Activated naive CD8-positive, alpha-beta T cell treated with anti-CD3 and anti-CD28 coated beads for 36 hours (primary cell): ENCODE measurements at regions not wholly inside any gene's neighbourhood (a gene's known extent, or its start where the extent isn't known, plus 50 kb on each side); places are given as distances from the start of the nearest gene placed in this dataset.

Source experiments
- DNase-seq: peaks from one replicate; pipeline ENCODE4 v3.0.0; 2021
- H3K27ac Mint-ChIP-seq: one replicate; pipeline ENCODE4 v1.8.0; 2022; ENCODE audit warnings: mild to moderate bottlenecking, moderate library complexity, mixed read lengths
- H3K27me3 Mint-ChIP-seq: one replicate; pipeline ENCODE4 v1.8.0; 2022; ENCODE audit warnings: mild to moderate bottlenecking, mixed read lengths
- H3K36me3 Mint-ChIP-seq: one replicate; pipeline ENCODE4 v1.8.0; 2021; ENCODE audit warnings: mild to moderate bottlenecking, mixed read lengths
- H3K4me1 Mint-ChIP-seq: one replicate; pipeline ENCODE4 v1.8.0; 2021; ENCODE audit warnings: mixed read lengths
- H3K4me3 Mint-ChIP-seq: one replicate; pipeline ENCODE4 v1.8.0; 2022; ENCODE audit warnings: mild to moderate bottlenecking, moderate library complexity, mixed read lengths
- H3K9me3 Mint-ChIP-seq: one replicate; pipeline ENCODE4 v1.8.0; 2022; ENCODE audit warnings: mixed read lengths

DNA sequence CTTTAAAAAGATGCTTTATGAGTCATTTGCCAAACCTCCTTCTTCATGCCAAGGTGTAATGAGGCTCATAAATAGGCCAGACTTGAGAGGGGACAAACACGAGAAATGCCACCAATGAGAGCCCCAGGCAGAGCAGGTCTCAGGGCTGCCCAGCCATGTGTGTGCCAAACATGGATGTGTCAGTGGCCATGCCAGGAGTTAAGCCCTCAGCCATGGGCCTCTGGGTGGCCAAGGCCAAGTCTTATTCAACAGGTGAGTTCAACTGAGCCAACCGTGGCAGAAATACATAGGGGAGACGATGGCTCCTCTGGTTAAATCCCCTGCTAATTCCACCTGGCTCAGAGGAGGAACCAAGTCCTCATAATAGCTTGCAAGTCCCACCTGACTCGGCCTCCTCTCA, 358.8 kb downstream of the PREX1 start:
- no peaks in the 10 kb centered on the region for H3K36me3 Mint-ChIP-seq

DNA sequence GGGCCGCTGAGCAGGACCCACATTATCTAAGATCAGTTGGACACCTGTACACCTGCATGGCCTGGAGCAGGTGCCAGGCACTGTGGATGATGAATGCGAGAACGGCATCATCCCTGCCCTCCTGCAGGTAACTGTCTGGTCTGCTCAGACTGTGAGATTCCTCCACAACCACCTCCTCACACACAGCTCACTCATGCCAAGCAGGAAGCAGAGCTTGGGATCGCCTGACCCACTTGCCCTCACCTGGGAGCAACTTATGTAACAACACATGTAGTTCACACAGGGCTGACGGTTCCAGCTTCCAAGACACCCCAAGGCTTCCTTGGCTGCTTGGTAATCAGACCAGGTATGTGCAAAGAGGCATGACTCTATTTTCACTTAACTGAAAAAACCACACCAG, 359.2 kb downstream of the PREX1 start:
- no peak for DNase-seq
- Mint-ChIP-seq H3K4me1 (peaks cover 1% of the 10 kb centered on the region), H3K9me3 (no peaks in the 10 kb centered on the region), H3K27me3 (peaks cover 4% of the 10 kb centered on the region), H3K4me3 (no peak overlapping the region), H3K36me3 (no peaks in the 10 kb centered on the region), H3K27ac (no peak overlapping the region)

More for the DNA sequence above, 358.8 kb downstream of the PREX1 start:
- Mint-ChIP-seq H3K9me3 (no peaks in the 10 kb centered on the region), H3K27ac (no peak overlapping the region), H3K27me3 (peaks cover 4% of the 10 kb centered on the region), H3K4me3 (no peak overlapping the region), H3K4me1 (peaks cover 1% of the 10 kb centered on the region)
- DNase-seq = no peak

DNA sequence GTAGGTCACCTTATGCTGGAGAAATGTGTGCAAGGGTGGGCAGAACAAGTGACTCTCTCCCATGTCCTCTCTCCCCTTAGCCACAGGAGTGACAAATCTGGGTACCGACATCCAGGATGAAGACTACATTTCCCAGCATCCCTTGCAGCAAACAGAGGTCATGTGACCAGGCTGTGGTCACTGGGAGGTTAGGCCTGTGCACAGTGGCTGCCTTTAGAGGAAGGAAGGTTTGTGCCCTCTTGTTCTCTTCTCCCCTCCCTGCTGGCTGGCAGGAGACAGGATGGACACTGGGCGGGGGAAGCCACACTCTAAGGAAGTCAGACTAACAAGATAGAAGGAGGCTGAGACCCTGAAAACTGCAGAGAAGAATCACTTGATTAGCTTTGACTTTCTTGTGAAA, 360.2 kb downstream of the PREX1 start:
- no peak overlapping the region for H3K27ac Mint-ChIP-seq

DNA sequence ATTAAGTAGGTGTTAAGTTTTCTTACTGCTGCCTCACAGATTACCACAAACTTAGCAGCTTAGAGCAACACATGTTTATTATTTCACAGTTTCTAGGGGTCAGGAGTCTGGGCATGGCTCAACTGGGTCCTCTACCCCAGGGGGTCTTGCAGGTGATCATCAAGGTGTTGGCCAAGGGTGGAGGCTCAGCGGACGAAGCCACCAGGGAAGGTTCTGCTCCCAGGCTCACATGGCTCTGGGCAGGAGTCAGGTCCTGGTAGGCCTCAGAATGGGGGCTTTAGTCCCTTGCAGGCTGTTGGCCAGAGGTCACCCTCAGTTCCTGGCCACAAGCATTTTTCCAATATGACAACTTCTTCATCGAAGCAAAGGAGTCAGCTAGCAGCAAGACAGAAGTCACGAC, 362.5 kb downstream of the PREX1 start:
- Mint-ChIP-seq H3K4me3 (no peak overlapping the region), H3K27ac (no peak overlapping the region), H3K9me3 (no peaks in the 10 kb centered on the region), H3K36me3 (no peaks in the 10 kb centered on the region), H3K4me1 (peaks cover 1% of the 10 kb centered on the region), H3K27me3 (no peaks in the 10 kb centered on the region)
- DNase-seq = no peak

More for the DNA sequence above, 360.2 kb downstream of the PREX1 start:
- peaks cover 4% of the 10 kb centered on the region for H3K27me3 Mint-ChIP-seq
- no peak for DNase-seq
- H3K4me3 Mint-ChIP-seq = no peak overlapping the region
- no peaks in the 10 kb centered on the region for H3K9me3 Mint-ChIP-seq
- H3K4me1 Mint-ChIP-seq = peaks cover 1% of the 10 kb centered on the region
- H3K36me3 Mint-ChIP-seq = no peaks in the 10 kb centered on the region

DNA sequence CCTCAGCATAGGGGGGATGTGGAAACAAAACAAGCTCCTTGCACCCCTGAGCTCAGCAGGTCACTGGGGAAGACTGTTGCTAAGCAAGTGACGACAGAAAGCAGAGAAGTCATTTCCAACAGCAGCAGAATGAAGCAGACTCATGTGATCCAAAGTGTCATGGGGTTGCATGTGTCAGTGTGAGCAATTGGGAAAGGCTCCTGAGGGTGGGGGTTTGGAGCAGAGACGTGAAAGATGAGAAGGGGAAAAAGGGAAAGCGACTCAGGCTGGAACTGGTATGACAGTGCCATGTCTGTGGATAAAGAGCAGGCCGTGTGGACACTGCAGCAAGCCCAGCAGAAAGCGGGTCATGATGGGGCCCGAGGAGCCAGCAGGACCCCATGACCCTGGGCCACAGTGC, 363.9 kb downstream of the PREX1 start:
- H3K27me3 Mint-ChIP-seq = no peaks in the 10 kb centered on the region
- peaks cover 1% of the 10 kb centered on the region for H3K4me1 Mint-ChIP-seq
- H3K4me3 Mint-ChIP-seq = no peak overlapping the region
- DNase-seq = no peak
- no peaks in the 10 kb centered on the region for H3K36me3 Mint-ChIP-seq
- no peak overlapping the region for H3K27ac Mint-ChIP-seq
- H3K9me3 Mint-ChIP-seq = no peaks in the 10 kb centered on the region

DNA sequence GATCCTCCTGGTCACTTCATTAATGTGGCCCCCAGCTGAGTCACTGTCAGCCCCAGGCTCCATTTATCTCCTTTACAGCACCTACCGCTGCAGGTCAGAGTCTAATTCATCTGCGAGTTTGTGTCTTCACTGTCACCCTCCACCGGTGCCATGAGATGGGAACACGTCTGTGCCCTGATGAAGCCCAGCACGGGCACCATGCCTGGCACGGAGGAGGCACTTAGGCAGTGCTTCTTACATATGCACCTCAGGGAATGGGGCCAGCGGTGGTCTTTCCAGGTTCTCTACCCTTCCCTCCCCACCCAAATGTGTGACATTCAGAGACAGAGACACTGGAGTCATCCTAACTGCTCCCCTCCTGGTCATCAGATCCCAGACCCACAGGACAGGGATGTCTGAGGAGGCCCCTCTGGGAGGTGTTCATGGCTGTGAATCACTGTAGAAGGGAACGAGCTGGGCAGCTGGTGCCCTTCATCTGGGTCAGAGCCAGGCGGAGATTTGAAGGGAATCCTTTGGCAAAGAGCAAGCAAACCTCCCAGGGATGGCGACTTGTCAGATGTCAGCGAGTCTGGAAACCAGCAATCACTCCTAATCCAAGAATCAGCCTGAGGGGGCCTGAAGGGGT, 364.6 kb downstream of the PREX1 start:
- Mint-ChIP-seq H3K36me3 (no peaks in the 10 kb centered on the region), H3K4me1 (peaks cover 1% of the 10 kb centered on the region), H3K4me3 (no peak overlapping the region), H3K27ac (no peak overlapping the region), H3K27me3 (no peaks in the 10 kb centered on the region), H3K9me3 (no peaks in the 10 kb centered on the region)
- no peak for DNase-seq

DNA sequence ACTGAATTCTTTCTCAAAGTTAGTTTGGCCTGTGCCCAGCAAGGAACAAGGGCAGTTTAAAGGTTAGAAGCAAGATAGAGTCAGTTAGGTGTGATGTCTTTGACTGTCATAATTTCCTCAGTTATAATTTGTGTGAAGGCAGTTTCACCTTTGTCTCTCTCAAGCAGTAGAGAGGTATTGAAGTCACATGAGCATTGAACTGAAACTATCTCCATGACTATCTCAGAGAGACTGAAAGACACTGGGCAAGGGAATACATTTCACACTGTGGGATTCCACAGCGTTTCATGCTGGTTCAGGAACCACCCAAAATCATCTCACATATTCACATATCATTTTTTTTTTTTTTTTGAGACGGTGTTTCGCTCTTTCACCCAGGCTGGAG, 366.1 kb downstream of the PREX1 start:
- Mint-ChIP-seq H3K36me3 (no peaks in the 10 kb centered on the region), H3K27me3 (no peaks in the 10 kb centered on the region), H3K4me3 (no peak overlapping the region), H3K4me1 (peaks cover 2% of the 10 kb centered on the region), H3K9me3 (no peaks in the 10 kb centered on the region), H3K27ac (no peak overlapping the region)
- no peak for DNase-seq

DNA sequence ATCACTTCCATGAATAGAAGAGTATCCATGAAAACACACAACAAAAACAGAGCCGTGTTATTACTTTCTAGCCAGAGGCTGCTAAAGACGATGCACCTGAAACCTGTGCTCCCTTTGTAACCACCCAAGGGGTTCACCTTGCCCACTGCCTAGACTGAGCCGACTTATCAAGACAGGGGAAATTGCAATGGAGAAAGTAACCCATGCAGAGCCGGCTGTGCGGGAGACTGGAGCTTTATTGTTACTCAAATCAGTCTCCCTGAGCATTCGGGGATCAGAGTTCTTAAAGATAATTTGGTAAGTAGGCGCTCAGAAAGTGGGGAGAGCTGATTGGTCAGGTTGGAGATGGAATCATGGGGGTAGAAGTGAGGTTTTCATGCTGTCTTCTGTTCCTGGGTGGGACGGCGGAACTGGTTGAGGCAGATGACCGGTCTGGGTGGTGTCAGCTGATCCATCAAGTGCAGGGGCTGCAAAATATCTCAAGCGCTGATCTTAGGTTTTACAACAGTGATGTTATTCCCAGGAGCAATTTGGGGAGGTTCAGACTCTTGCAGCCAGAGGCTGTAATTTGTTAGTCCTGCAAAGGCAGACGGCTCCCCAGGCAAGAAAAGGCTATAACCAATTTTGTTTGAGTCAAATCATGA, 366.6 kb downstream of the PREX1 start:
- Mint-ChIP-seq H3K4me1 (peaks cover 2% of the 10 kb centered on the region), H3K27ac (no peak overlapping the region), H3K36me3 (no peaks in the 10 kb centered on the region), H3K27me3 (no peaks in the 10 kb centered on the region), H3K9me3 (no peaks in the 10 kb centered on the region), H3K4me3 (no peak overlapping the region)
- DNase-seq = no peak

DNA sequence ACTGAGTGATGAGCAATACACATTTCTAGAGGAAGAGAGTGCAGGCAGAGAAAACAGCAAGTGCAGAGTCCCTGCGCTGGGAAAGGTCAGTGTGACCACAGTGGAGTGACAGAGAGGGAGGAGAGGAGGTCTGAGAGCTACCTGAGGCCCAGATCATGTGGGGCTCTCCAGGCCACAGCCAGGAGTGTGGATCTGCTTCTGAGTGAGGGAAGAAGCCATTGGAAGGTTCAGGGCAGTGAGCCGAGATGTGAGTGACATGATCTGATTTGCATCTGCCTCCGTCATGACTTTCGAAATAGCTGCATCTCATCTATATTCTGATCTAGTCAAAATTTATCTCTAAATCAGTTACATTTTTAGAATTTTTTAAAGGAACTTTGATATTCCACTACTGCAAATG, 367.1 kb downstream of the PREX1 start:
- no peaks in the 10 kb centered on the region for H3K36me3 Mint-ChIP-seq
- no peaks in the 10 kb centered on the region for H3K9me3 Mint-ChIP-seq
- DNase-seq = no peak
- H3K4me1 Mint-ChIP-seq = peaks cover 2% of the 10 kb centered on the region
- no peak overlapping the region for H3K27ac Mint-ChIP-seq
- no peak overlapping the region for H3K4me3 Mint-ChIP-seq
- H3K27me3 Mint-ChIP-seq = no peaks in the 10 kb centered on the region

DNA sequence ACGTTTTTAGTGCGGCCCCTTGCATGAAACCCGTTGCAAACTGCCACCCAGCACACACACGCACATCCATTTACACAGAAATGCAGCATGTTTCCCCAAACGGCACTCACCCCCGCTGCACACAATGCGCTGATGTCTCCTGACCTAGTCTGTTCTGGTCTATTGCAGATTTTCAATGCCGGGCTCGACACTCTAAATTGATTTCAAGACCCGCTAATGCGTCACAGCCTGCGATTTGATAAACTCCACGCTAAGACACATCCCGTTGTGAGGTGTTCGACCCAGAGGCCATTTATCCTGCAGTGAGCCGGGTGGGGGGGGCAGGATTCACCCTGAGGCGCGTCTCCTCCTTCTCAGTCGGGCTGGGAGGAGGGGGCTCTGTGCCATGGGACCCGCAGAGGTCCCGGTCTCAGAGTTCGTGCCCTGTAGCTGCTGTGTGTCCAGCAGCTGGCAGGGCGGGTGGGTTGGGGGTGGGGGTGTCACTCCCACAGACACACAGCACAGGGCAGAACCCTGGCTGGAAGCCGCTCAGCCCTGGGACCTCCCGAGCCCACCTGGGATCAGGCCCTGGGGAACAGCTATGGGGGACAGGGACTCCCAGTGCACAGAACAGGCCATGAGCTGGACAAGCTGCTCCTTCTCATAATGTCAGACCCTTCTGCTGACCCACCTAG, 367.9 kb downstream of the PREX1 start:
- no peak for DNase-seq
- Mint-ChIP-seq H3K4me1 (peaks cover 2% of the 10 kb centered on the region), H3K9me3 (no peaks in the 10 kb centered on the region), H3K36me3 (no peaks in the 10 kb centered on the region), H3K27ac (no peak overlapping the region), H3K4me3 (no peak overlapping the region), H3K27me3 (no peaks in the 10 kb centered on the region)

DNA sequence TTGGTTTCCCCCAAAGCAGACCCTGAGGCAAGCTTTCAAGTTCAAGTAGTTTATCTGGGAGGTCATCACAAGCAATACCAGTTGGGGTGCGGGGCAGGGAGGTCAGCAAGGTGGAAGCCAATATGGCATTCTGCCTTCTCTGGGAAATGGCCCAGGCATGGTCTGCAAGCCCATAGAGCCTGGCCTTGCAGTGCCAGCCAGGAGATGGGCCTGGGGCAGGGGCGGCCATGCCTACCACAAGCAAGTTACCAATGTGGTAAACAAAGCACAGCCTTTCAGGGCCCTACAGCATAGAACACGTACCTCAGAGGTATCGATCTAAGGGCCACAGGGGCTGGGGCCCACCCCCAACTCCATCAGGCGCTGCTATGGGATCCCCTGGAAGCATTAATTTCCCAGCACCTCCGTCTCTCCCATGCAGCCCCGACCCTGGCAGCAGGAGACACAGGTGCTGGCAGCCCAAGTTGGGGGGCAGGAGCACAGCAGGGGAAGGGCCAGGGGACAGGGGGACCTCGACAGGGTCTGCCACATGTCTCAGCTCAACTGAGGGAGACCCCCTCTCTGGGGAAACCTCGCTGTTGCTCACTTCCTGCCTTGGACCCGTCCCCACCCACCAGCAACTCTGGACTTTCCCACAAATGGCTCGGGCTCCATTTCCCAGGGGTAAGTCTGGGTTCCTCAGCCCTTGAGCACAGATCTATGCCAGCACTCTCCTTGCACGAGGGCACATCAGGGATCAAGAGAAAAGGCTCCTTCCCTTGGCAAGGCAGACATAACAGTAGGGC, 369.0 kb downstream of the PREX1 start:
- no peak overlapping the region for H3K27ac Mint-ChIP-seq
- H3K27me3 Mint-ChIP-seq = no peaks in the 10 kb centered on the region
- no peaks in the 10 kb centered on the region for H3K36me3 Mint-ChIP-seq
- no peak overlapping the region for H3K4me3 Mint-ChIP-seq
- DNase-seq = no peak
- H3K4me1 Mint-ChIP-seq = peaks cover 2% of the 10 kb centered on the region
- no peaks in the 10 kb centered on the region for H3K9me3 Mint-ChIP-seq

DNA sequence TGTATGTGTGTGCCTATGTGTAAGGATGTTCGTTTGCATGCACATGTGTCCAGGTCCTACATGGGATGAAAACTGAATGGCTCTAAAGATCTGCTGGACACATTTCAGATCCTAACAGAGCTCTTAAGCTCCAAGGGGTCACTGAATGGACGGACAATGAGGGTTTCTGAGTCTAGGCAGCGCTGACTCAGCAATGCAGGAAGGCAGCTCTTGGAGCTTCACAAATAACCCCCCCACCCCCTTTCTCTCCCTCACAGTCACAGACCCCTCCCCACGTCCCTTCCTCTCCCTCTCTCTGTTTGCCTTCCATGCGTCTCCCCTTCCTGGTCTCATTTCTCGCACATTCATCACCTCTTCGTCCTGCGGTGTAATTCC, 369.8 kb downstream of the PREX1 start:
- DNase-seq = no peak
- H3K36me3 Mint-ChIP-seq = no peaks in the 10 kb centered on the region
- no peak overlapping the region for H3K4me3 Mint-ChIP-seq
- H3K4me1 Mint-ChIP-seq = peaks cover 2% of the 10 kb centered on the region
- no peaks in the 10 kb centered on the region for H3K27me3 Mint-ChIP-seq
- H3K9me3 Mint-ChIP-seq = no peaks in the 10 kb centered on the region
- H3K27ac Mint-ChIP-seq = no peak overlapping the region

DNA sequence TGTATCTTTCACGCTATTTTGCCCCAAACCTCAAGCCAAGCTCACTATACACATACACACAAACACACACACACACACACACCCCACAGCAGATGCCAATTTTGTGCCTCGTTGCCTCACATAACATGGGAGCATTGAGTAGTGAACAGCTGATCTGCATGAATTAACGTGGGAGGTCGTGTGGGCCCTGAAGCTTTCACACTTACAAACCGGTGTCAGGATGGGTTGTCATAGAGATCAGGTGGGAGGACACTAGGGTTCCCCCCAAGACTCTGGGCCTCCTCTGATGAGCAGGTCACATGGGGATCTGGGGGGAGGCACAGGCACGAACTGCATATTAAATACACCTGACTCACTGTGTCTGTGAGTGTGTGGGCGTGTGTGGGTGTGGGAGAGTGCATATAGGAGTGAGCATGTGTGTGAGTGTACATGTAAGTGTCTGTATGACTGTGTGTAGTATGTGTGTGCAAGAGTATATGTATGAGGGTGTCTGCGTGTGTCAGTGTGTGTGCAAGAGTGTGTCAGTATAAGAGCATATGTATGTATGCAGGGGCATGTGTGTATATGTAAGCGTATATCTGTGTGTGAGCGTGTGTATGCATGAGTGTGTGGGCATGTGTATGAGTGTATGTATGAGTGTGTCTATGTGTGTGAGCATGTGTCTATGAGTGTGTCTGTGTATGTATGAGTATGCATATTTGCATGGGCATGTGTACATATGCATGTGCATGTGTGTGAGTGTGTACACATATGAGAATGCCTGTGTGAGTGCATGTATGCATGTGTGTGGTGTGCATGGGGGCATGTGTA, 370.4 kb downstream of the PREX1 start:
- Mint-ChIP-seq H3K27ac (no peak overlapping the region), H3K36me3 (no peaks in the 10 kb centered on the region), H3K9me3 (no peaks in the 10 kb centered on the region)

DNA sequence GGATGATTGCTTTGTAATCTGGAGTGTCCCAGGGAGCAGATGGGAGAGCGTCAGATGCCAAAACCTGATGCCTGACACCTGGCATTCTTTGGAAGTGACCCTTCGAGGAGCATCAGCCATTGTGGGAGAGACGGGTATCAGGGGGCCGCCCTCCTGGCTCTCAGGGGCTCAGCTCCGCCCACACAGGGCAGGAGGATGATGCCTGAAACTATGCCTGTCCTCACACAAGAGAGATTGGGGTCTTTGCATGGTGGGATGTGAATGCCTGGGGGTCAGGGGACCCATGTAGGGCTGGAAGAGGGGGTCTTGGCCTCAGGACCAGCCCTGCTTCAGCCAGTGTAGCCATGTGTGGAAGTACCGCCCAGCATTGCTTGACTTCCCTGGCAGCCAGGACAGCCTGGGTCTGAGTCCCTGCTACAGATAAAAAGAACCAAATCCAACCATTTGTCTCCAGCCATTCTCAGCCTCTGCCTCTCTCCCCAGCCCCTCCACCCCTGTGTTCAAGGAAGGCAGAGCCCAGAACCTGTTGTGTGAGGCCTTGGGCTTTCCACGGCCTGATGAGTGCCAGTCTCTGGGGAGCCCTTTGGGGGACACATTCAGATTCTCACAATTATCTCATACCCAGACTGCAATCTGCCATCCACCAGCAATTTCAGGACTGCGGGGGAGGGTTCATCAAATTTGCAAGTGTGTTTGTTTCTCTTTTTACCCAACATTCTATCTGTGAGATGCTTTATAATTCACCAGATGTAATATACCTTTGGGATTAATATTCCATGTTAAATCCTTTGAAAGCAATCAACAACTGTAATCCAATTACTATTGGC, 371.2 kb downstream of the PREX1 start:
- Mint-ChIP-seq H3K4me3 (no peak overlapping the region), H3K36me3 (no peaks in the 10 kb centered on the region), H3K27me3 (peaks cover 7% of the 10 kb centered on the region), H3K27ac (no peak overlapping the region), H3K9me3 (no peaks in the 10 kb centered on the region), H3K4me1 (peaks cover 2% of the 10 kb centered on the region)
- DNase-seq = no peak

More for the DNA sequence above, 370.4 kb downstream of the PREX1 start:
- peaks cover 2% of the 10 kb centered on the region for H3K4me1 Mint-ChIP-seq
- H3K4me3 Mint-ChIP-seq = no peak overlapping the region
- no peak for DNase-seq
- peaks cover 3% of the 10 kb centered on the region for H3K27me3 Mint-ChIP-seq
